ENCODE measurements at regions not wholly inside any gene's neighbourhood (a gene's known extent, or its start where the extent isn't known, plus 50 kb on each side); places are given as distances from the start of the nearest gene placed in this dataset.

DNA sequence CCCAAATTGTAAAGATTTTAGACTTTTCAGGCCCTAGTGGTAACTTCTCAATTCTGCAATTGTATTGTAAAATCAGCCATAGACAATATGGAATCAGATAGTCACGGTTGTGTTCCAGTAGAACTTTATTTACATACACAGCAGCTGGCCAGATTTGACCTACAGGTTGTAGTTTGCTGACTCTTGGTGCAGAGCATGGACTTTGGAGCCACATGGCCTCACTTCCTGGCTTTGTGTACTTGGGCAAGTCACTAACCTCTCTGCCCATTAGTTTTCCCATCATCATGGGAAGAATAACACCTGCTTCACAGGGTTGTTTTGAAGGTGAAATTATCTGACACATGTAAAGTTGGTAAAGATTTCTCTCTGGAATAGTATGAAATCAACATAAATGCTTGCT lies 147.6 kb downstream of the TMEM200C start:
- no peaks in the 10 kb centered on the region for H3K27me3 ChIP-seq (ENCODE audit: insufficient read depth, low read length)
- no peak overlapping the region for H2AFZ ChIP-seq (ENCODE audit: low read depth, low read length)
- H3K4me1 ChIP-seq (ENCODE audit: insufficient read depth, low read length): peaks cover 6% of the 10 kb centered on the region
- H3K9me3 ChIP-seq (ENCODE audit: low read length): no peaks in the 10 kb centered on the region
- H3K36me3 ChIP-seq (ENCODE audit: insufficient read depth, low read length): no peaks in the 10 kb centered on the region
- H3K4me3 ChIP-seq (ENCODE audit: low read length): no peak overlapping the region

DNA sequence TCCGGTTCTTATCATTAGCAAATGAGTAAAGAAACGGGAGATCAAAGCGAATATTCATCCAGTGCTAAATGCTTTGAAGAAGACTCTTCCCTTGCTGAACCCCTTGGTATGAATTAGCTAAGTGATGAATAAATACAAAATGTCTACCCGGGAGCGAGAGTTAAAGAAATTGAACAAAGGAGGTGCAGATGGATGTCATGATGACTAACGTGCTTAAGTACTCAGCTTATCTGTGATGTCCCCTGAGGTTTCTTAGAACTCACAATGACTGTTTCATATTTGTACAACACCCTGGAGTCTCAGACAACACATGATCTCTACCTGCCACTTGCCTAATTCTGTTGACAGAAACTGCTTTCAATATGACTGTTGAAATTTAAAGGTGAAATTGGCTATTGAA lies 148.5 kb downstream of the TMEM200C start:
- H3K4me3 ChIP-seq (ENCODE audit: low read length): no peak overlapping the region

DNA sequence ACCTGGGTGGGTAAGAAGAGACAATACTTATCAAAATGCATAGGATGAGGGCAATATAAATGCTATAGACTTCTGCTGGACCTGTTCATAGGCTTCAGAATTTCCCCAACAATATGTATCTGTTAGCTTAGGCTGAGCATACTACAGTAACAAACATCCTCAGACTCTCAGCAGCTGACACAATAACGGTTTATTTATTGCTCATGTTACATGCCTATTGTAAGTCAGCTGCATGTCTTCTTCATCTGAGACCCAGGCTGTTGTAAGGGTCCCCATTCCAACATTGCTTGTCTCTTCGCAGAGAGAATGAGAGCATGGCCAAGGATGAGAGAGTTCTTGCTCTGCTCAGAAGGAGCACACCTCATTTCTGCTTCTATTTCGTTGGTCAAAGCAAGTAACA lies 150.7 kb downstream of the TMEM200C start:
- H3K9me3 ChIP-seq (ENCODE audit: low read length): no peaks in the 10 kb centered on the region
- peaks cover 6% of the 10 kb centered on the region for H3K4me1 ChIP-seq (ENCODE audit: insufficient read depth, low read length)
- H3K4me3 ChIP-seq (ENCODE audit: low read length): no peak overlapping the region
- H3K36me3 ChIP-seq (ENCODE audit: insufficient read depth, low read length): no peaks in the 10 kb centered on the region
- H2AFZ ChIP-seq (ENCODE audit: low read depth, low read length): no peak overlapping the region
- peaks cover 3% of the 10 kb centered on the region for H3K27me3 ChIP-seq (ENCODE audit: insufficient read depth, low read length)

More for the DNA sequence above, 148.5 kb downstream of the TMEM200C start:
- no peaks in the 10 kb centered on the region for H3K27me3 ChIP-seq (ENCODE audit: insufficient read depth, low read length)
- H3K9me3 ChIP-seq (ENCODE audit: low read length): no peaks in the 10 kb centered on the region
- no peak overlapping the region for H2AFZ ChIP-seq (ENCODE audit: low read depth, low read length)
- H3K4me1 ChIP-seq (ENCODE audit: insufficient read depth, low read length): peaks cover 6% of the 10 kb centered on the region
- no peaks in the 10 kb centered on the region for H3K36me3 ChIP-seq (ENCODE audit: insufficient read depth, low read length)

DNA sequence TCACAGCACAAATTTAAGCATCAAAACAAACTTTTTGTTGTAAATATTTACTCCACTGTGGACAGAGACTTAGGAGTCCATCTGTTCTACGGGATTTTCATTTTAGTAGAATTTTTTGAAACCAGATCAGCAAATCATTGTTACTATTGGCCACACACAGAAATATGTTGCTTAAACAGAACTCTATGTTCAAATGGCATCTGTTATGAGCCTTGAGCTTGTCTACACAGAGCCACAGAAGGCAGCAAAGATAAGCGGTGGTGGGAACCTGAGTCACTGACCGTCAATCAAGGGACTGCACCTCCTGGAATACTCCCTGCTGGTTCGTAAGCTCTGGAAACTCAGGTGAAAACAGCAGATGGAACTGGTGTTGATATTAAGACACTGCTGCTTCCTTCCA lies 156.8 kb downstream of the TMEM200C start:
- no peaks in the 10 kb centered on the region for H3K4me1 ChIP-seq (ENCODE audit: insufficient read depth, low read length)
- peaks cover 3% of the 10 kb centered on the region for H3K27me3 ChIP-seq (ENCODE audit: insufficient read depth, low read length)
- H2AFZ ChIP-seq (ENCODE audit: low read depth, low read length): no peak overlapping the region
- H3K4me3 ChIP-seq (ENCODE audit: low read length): no peak overlapping the region
- no peaks in the 10 kb centered on the region for H3K36me3 ChIP-seq (ENCODE audit: insufficient read depth, low read length)
- no peaks in the 10 kb centered on the region for H3K9me3 ChIP-seq (ENCODE audit: low read length)

DNA sequence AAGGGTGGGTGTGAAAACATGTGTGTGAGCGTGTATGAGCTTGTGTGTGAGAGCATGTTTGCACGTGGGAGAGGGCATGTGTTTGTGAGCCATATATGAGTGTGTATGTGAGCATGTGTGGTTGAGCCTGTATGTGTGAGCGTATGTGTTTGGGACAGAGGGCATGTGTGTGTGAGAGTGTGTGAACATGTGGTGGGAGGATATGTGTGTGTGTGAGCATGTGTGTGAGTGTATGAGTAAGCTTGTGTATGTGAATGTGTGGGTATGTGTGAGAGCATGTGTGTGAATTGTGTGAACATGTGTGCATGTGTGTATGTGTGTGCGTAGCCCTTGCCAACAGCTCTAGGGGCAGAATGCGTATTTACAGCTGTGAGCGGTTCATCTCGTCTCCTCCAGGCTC lies 163.0 kb downstream of the TMEM200C start:
- no peaks in the 10 kb centered on the region for H3K9me3 ChIP-seq (ENCODE audit: low read length)
- H3K4me1 ChIP-seq (ENCODE audit: insufficient read depth, low read length): no peaks in the 10 kb centered on the region
- no peaks in the 10 kb centered on the region for H3K36me3 ChIP-seq (ENCODE audit: insufficient read depth, low read length)
- no peaks in the 10 kb centered on the region for H3K27me3 ChIP-seq (ENCODE audit: insufficient read depth, low read length)
- no peak overlapping the region for H2AFZ ChIP-seq (ENCODE audit: low read depth, low read length)
- H3K4me3 ChIP-seq (ENCODE audit: low read length): no peak overlapping the region

DNA sequence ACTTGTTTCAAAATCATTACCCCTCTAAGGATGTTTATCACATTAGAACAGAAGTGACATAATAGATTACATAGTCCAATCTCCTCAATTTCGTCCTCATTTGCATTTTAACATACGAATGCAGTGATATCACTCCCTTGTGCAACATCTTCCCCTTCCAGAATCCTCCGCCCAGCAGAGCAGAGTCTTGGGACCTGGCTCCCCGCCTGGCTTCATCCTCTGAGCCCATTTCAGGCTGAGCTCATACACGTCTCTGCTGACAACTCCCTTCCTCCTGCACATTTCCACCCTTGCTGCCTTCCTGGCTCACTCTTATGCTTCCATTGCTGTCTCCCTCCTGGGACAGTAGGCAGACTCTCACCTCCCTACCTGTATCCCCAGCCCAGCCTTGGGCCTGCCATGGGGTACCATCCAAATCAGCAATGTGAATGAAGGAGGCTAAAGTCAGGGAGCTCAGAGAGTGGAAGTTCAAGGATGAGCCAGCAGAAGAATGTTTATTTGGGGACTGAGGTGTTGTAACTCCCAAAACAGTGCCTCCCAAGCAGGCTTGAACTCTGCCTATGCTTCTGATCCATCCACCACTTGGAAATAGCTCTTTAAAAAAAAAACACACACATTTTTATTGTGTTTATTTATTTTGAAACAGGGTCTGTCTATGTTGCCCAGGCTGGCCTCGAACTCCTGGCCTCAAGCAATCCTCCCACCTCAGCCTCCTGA lies 165.2 kb downstream of the TMEM200C start:
- no peaks in the 10 kb centered on the region for H3K27me3 ChIP-seq (ENCODE audit: insufficient read depth, low read length)
- no peaks in the 10 kb centered on the region for H3K36me3 ChIP-seq (ENCODE audit: insufficient read depth, low read length)
- H2AFZ ChIP-seq (ENCODE audit: low read depth, low read length): no peak overlapping the region
- no peaks in the 10 kb centered on the region for H3K9me3 ChIP-seq (ENCODE audit: low read length)
- no peak overlapping the region for H3K4me3 ChIP-seq (ENCODE audit: low read length)
- H3K4me1 ChIP-seq (ENCODE audit: insufficient read depth, low read length): no peaks in the 10 kb centered on the region

DNA sequence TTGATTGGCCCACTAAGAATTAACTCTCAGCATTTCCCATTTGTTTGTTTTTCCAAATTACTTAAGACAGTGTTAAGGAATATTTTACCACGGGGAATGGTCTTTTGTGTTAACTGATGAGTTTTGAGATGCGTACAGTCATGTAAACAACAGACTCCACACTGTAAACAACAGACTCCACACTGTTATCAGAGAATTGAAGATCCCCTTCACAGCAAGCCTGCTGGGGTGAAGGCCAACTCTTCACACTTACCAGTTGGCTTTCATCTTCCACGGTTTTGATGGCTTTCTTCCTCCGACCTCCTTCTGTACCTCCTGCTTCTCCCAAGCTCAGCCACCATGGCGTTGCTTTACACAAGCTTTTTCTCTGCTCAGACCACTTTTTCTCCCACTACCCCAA lies 166.8 kb downstream of the TMEM200C start:
- Histone ChIP-seq H3K27me3 (ENCODE audit: insufficient read depth, low read length) (no peaks in the 10 kb centered on the region), H3K36me3 (ENCODE audit: insufficient read depth, low read length) (no peaks in the 10 kb centered on the region), H2AFZ (ENCODE audit: low read depth, low read length) (no peak overlapping the region), H3K4me3 (ENCODE audit: low read length) (no peak overlapping the region), H3K4me1 (ENCODE audit: insufficient read depth, low read length) (no peaks in the 10 kb centered on the region), H3K9me3 (ENCODE audit: low read length) (no peaks in the 10 kb centered on the region)

DNA sequence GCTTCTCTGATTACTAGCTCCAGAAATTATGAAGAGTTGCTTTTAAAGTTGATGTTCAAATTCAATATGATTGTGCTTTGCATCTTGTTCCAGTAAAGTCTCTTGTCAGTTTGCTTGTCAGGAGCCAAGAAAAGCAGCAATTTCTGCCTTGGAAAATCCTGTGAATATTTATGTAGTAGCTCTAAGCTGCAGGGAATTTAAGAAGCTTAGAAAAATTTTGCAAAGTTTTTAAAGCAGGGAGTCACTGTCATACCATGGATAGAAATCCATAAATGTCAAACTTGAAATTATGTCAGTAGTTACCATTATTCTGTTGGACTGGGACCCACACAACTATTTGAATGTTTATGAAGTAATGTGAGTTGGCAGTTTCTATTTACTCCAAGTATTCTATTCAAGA lies 169.3 kb downstream of the TMEM200C start:
- H3K27me3 ChIP-seq (ENCODE audit: insufficient read depth, low read length): peaks cover 6% of the 10 kb centered on the region
- no peaks in the 10 kb centered on the region for H3K36me3 ChIP-seq (ENCODE audit: insufficient read depth, low read length)
- H3K9me3 ChIP-seq (ENCODE audit: low read length): no peaks in the 10 kb centered on the region
- H3K4me3 ChIP-seq (ENCODE audit: low read length): no peak overlapping the region
- no peak overlapping the region for H2AFZ ChIP-seq (ENCODE audit: low read depth, low read length)
- H3K4me1 ChIP-seq (ENCODE audit: insufficient read depth, low read length): no peaks in the 10 kb centered on the region

DNA sequence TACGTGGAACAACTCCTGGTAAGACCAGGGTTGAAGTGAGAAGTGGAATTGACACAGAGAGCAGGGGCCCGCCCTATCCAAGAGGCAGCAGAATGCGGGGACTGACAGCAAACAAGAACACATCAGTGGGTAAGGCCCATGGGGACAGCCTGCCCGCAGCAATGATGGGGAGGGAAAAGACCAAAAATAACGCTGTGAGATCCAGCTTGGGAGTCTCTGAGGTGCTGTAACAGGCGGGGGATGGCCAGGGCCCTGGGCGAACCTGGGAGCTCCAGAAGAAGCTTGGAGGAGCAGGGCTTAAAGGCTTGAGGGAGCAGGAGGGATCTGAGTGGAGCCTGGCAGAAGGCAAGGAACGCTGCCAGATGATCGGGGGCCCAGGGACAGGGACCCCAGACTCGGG lies 173.4 kb downstream of the TMEM200C start:
- no peaks in the 10 kb centered on the region for H3K4me1 ChIP-seq (ENCODE audit: insufficient read depth, low read length)
- H3K36me3 ChIP-seq (ENCODE audit: insufficient read depth, low read length): no peaks in the 10 kb centered on the region
- H3K9me3 ChIP-seq (ENCODE audit: low read length): no peaks in the 10 kb centered on the region
- no peak overlapping the region for H3K4me3 ChIP-seq (ENCODE audit: low read length)
- no peak overlapping the region for H2AFZ ChIP-seq (ENCODE audit: low read depth, low read length)
- H3K27me3 ChIP-seq (ENCODE audit: insufficient read depth, low read length): peaks cover 13% of the 10 kb centered on the region

DNA sequence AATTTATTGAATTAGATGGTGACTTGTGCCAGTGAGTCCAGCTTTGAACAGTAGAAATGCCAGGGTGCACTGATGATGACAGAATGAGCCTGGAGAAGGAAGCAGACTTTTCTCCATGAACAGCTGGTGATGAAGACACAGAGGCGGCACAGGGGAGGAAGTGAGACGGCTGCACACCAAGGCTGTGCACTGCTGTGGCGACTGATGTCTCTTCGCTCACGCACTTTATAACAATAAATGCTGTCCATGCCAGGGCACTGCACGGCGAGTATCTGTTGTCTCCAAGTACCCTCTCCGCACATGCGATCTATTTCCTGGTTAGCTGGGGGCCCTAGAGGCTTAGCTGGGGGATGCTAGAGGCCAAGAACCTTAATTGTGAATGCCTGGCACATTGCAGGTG lies 175.2 kb downstream of the TMEM200C start:
- H3K4me3 ChIP-seq (ENCODE audit: low read length): no peak overlapping the region
- no peak overlapping the region for H2AFZ ChIP-seq (ENCODE audit: low read depth, low read length)
- H3K27me3 ChIP-seq (ENCODE audit: insufficient read depth, low read length): peaks cover 13% of the 10 kb centered on the region
- H3K4me1 ChIP-seq (ENCODE audit: insufficient read depth, low read length): no peaks in the 10 kb centered on the region
- no peaks in the 10 kb centered on the region for H3K36me3 ChIP-seq (ENCODE audit: insufficient read depth, low read length)
- no peaks in the 10 kb centered on the region for H3K9me3 ChIP-seq (ENCODE audit: low read length)

DNA sequence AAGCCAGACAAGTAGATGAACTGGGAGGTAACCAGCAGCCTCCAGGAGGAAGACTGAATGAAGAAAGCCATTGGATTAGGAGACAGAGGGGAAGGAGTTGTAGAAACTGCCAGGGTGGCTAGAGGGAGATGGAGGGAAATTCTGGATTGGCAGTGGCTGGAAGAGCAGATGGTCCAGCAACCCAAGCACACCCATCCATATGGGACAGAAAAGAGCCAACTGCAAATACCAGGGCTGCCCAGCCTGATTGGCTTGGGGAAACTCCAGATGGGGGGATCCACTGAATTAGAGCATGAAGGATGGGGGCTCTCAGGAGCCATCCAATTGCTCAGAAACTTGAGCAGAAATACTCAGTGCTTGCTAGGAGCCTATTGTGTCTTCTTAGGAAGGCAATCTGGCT lies 173.5 kb upstream of the EPB41L3 start:
- no peaks in the 10 kb centered on the region for H3K4me1 ChIP-seq (ENCODE audit: insufficient read depth, low read length)
- no peak overlapping the region for H2AFZ ChIP-seq (ENCODE audit: low read depth, low read length)
- no peak overlapping the region for H3K4me3 ChIP-seq (ENCODE audit: low read length)
- H3K9me3 ChIP-seq (ENCODE audit: low read length): no peaks in the 10 kb centered on the region
- peaks cover 15% of the 10 kb centered on the region for H3K27me3 ChIP-seq (ENCODE audit: insufficient read depth, low read length)
- no peaks in the 10 kb centered on the region for H3K36me3 ChIP-seq (ENCODE audit: insufficient read depth, low read length)

DNA sequence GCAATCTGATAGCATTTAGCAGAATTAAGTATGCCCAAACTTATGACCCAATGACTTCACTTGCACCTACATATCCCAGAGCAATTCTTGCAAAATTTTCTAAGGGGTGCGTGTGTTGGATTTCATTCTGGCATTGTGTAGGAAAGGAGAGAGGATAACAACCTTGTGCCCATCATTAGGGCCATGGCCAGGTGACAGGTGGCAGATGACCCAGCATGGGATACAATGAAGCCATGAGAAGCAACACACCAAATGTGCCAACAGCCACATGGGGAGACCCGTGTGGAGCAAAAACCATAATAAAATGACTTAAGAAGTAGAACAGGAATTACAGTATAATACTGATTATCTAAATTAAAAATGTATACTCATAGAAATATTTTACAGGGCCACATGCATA lies 166.9 kb upstream of the EPB41L3 start:
- H2AFZ ChIP-seq (ENCODE audit: low read depth, low read length): no peak overlapping the region
- no peaks in the 10 kb centered on the region for H3K4me1 ChIP-seq (ENCODE audit: insufficient read depth, low read length)
- no peak overlapping the region for H3K4me3 ChIP-seq (ENCODE audit: low read length)
- H3K9me3 ChIP-seq (ENCODE audit: low read length): no peaks in the 10 kb centered on the region
- peaks cover 2% of the 10 kb centered on the region for H3K27me3 ChIP-seq (ENCODE audit: insufficient read depth, low read length)
- H3K36me3 ChIP-seq (ENCODE audit: insufficient read depth, low read length): no peaks in the 10 kb centered on the region

DNA sequence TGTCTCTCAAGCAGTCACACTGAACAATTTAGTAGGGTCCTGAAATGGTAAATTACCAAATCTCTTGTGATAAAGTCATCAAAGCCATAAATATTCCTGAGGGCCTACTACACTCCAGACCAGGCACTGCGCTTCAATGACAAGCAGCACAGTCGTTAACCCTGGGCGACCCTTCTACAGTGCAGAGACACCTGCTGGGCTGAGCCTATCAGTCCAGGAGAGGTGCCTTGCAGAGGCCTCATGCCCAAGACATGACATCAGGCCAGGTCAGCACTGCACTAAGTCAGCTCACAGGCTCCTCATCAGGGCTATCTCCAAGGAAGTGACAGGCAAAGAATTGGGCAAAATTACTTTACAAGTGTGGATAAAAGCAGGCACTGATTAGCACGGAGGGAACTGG lies 166.4 kb upstream of the EPB41L3 start:
- Histone ChIP-seq H3K4me1 (ENCODE audit: insufficient read depth, low read length) (no peaks in the 10 kb centered on the region), H3K9me3 (ENCODE audit: low read length) (no peaks in the 10 kb centered on the region), H2AFZ (ENCODE audit: low read depth, low read length) (no peak overlapping the region), H3K27me3 (ENCODE audit: insufficient read depth, low read length) (peaks cover 2% of the 10 kb centered on the region), H3K36me3 (ENCODE audit: insufficient read depth, low read length) (no peaks in the 10 kb centered on the region), H3K4me3 (ENCODE audit: low read length) (no peak overlapping the region)

DNA sequence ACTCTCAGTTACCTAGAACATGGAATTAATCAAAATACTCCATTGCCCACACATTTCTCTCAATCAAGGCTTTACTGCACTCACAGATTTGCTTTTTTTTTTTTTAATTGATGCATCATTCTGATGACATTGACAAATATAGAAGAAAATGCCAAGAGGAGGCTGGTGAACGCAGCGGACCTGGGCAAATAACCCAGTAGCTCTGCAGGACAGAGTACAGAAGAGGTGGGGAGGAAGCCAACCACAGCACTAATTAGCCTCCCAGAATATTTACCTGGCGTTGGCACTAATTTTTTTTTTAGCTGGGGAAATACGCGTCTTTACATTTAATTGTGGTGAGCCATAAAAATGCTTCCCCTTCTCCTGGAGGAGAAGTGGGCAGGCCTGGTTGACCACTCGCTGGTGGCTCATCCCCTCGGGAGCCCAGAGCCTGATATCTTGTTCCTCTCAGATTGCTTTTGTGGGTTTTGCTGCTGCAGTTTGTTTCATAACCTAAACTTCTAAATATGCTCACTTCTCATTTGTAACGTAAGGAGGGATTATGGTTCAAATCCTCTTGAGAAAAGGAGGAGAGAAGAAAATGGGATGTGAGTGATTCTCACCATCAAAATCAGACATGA lies 165.8 kb upstream of the EPB41L3 start:
- Histone ChIP-seq H3K4me3 (ENCODE audit: low read length) (no peak overlapping the region), H2AFZ (ENCODE audit: low read depth, low read length) (no peak overlapping the region), H3K36me3 (ENCODE audit: insufficient read depth, low read length) (no peaks in the 10 kb centered on the region), H3K9me3 (ENCODE audit: low read length) (no peaks in the 10 kb centered on the region), H3K4me1 (ENCODE audit: insufficient read depth, low read length) (no peaks in the 10 kb centered on the region), H3K27me3 (ENCODE audit: insufficient read depth, low read length) (peaks cover 2% of the 10 kb centered on the region)
